Activated B cell treated with CpG ODN at 0.5 μM for 24 hours (primary cell): ENCODE measurements at regions not wholly inside any gene's neighbourhood (a gene's known extent, or its start where the extent isn't known, plus 50 kb on each side); places are given as distances from the start of the nearest gene placed in this dataset.

Source experiments
- ATAC-seq: fragments of 200-7000 bp; cut with Tn5 transposase; one replicate; pipeline ENCODE4 v1.10.0; 2021; ENCODE audit warnings: low read depth, mild to moderate bottlenecking, moderate library complexity
- CTCF ChIA-PET: fragments of 350-600 bp; sonication (Branson Sonifier 250); formaldehyde crosslinking; loops from one replicate; lab custom pipeline; 2021; ENCODE audit warnings: antibody characterized with exemption; lab: Charles Lee
- POLR2A ChIA-PET: fragments of 350-600 bp; sonication (Branson Sonifier 250); formaldehyde crosslinking; loops from one replicate; lab custom pipeline; 2021; ENCODE audit warnings: antibody characterized with exemption; lab: Charles Lee
- DNase-seq: peaks from one replicate; pipeline ENCODE4 v3.0.0; 2022
- H3K27ac Mint-ChIP-seq: one replicate; pipeline ENCODE4 v1.8.0; 2020; ENCODE audit warnings: mixed read lengths
- H3K27me3 Mint-ChIP-seq: one replicate; pipeline ENCODE4 v1.8.0; 2021; ENCODE audit warnings: mixed read lengths
- H3K36me3 Mint-ChIP-seq: one replicate; pipeline ENCODE4 v1.8.0; 2021; ENCODE audit warnings: low read depth, mixed read lengths
- H3K4me1 Mint-ChIP-seq: one replicate; pipeline ENCODE4 v1.8.0; 2021; ENCODE audit warnings: mixed read lengths
- H3K4me3 Mint-ChIP-seq: one replicate; pipeline ENCODE4 v1.8.0; 2020; ENCODE audit warnings: mild to moderate bottlenecking, mixed read lengths
- H3K9me3 Mint-ChIP-seq: one replicate; pipeline ENCODE4 v1.8.0; 2020; ENCODE audit warnings: mixed read lengths
- intact Hi-C: fragments of 100-400 bp; cut with micrococcal nuclease; formaldehyde crosslinking; loops from one replicate; pipeline ENCODE4 v1.15.1; 2024
- TF ChIP-seq, protein P1 (sequence below): fragments of 200-600 bp; IDR thresholded peaks from one replicate; pipeline ENCODE4 v1.8.0; 2022; ENCODE audit warnings: antibody characterized with exemption, mild to moderate bottlenecking

DNA sequence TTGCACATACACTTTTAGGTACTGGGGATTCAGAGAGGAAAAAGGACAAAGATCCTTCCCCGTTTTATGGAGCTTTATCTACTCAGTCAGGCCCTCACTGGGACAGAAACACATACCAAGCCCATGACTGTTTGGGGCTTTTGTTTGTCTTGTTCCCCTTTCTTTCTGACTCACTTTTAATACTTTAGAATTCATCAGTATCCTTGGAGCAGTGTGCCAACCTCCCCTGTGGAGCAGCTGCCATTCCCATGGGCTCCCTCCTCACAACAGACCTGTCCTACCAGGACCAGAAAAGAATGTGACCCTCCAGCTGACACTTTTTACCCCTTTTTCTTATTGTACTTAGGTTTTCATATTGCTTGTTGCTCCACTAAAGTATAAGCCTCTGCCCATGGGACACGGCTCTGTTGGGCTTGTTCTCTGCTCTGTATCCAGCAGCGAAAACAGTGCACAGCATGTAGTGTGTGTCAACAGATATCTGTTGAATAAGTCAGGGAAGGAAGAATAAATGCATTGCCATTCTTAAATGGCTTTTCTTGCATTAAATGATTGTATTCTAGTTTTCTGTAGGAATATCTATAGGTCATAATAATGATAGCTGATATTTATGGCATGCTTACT lies 431.1 kb downstream of the EFNB2 start:
- intact Hi-C loops = no loop called here
- no peaks in the 10 kb centered on the region for H3K9me3 Mint-ChIP-seq
- no peaks in the 10 kb centered on the region for H3K4me1 Mint-ChIP-seq
- DNase-seq (no peak), ATAC-seq (no peak)
- CTCF ChIA-PET = no interaction called here
- POLR2A ChIA-PET = no interaction called here
- TF ChIP-seq, protein P1, sequence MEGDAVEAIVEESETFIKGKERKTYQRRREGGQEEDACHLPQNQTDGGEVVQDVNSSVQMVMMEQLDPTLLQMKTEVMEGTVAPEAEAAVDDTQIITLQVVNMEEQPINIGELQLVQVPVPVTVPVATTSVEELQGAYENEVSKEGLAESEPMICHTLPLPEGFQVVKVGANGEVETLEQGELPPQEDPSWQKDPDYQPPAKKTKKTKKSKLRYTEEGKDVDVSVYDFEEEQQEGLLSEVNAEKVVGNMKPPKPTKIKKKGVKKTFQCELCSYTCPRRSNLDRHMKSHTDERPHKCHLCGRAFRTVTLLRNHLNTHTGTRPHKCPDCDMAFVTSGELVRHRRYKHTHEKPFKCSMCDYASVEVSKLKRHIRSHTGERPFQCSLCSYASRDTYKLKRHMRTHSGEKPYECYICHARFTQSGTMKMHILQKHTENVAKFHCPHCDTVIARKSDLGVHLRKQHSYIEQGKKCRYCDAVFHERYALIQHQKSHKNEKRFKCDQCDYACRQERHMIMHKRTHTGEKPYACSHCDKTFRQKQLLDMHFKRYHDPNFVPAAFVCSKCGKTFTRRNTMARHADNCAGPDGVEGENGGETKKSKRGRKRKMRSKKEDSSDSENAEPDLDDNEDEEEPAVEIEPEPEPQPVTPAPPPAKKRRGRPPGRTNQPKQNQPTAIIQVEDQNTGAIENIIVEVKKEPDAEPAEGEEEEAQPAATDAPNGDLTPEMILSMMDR = no peak
- no peak overlapping the region for H3K27ac Mint-ChIP-seq
- no peaks in the 10 kb centered on the region for H3K36me3 Mint-ChIP-seq
- no peaks in the 10 kb centered on the region for H3K27me3 Mint-ChIP-seq
- no peak overlapping the region for H3K4me3 Mint-ChIP-seq

DNA sequence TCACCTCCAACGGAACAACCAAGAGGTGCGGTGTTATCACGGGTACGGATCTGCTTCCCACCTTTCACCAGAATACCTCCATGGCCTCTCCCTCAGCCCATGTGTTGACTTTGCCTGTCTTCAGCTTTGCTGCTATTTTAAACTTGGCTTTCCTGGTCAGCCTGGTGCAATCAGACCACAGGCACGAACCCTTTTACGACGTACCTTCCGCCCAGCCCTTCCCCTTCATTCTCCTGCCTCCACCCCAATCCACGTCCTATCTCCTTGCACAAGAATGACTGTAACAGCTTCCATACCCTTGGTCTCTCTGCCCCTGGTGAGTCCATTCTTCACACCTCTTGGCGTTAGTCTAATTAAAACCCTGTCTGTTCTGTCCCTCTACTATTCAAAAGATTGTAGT lies 431.7 kb downstream of the EFNB2 start:
- no peaks in the 10 kb centered on the region for H3K9me3 Mint-ChIP-seq
- H3K4me1 Mint-ChIP-seq = no peaks in the 10 kb centered on the region
- H3K27ac Mint-ChIP-seq = no peak overlapping the region
- ChIA-PET CTCF (no interaction called here), POLR2A (no interaction called here)
- TF ChIP-seq, protein P1 = no peak
- intact Hi-C loops = no loop called here
- ATAC-seq (no peak), DNase-seq (no peak)
- no peaks in the 10 kb centered on the region for H3K36me3 Mint-ChIP-seq
- no peak overlapping the region for H3K4me3 Mint-ChIP-seq
- no peaks in the 10 kb centered on the region for H3K27me3 Mint-ChIP-seq

DNA sequence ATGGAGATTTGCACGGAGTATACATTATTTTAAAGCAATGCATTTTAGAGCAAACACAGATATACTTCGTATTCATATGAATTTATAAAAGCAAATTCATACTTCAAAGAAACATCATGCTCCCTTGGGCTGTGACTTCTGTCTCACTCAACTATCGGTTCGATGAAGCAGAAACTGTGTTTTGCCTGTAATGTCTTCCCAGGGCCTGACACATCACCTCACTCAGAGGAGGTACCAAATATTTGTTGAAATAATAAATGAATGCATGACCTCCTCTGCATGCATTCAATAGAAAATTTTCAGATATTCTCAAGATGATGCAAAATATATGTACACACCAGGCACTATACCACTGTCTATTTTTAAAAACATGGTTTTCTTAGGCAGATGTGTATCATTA lies 432.7 kb downstream of the EFNB2 start:
- ATAC-seq = no peak
- no peaks in the 10 kb centered on the region for H3K4me1 Mint-ChIP-seq
- ChIA-PET CTCF (no interaction called here), POLR2A (no interaction called here)
- no peaks in the 10 kb centered on the region for H3K9me3 Mint-ChIP-seq
- DNase-seq = no peak
- intact Hi-C loops = no loop called here
- no peaks in the 10 kb centered on the region for H3K36me3 Mint-ChIP-seq
- H3K27me3 Mint-ChIP-seq = no peaks in the 10 kb centered on the region
- H3K4me3 Mint-ChIP-seq = no peak overlapping the region
- TF ChIP-seq, protein P1 = no peak
- H3K27ac Mint-ChIP-seq = no peak overlapping the region

DNA sequence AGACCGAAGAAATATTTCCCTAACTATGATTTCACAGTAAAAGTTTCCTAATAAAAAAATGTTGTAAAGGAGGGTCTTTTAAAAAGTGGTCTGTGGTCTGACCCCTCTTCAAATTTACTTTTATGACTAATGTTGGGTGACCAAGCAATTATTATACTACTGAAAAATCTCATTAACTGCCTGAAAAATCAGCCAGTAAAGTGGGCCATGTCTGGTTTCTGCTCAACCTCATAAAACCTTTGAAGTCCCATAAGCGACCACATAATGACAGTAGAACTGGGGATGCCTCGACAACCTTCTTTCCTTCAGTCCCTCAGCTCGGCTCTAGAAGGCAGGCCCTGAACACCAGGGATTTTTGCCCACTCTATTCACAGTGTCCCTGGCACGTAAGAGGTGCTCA lies 434.3 kb downstream of the EFNB2 start:
- Mint-ChIP-seq H3K27ac (no peak overlapping the region), H3K4me3 (no peak overlapping the region), H3K36me3 (no peaks in the 10 kb centered on the region), H3K9me3 (no peaks in the 10 kb centered on the region), H3K27me3 (no peaks in the 10 kb centered on the region), H3K4me1 (no peaks in the 10 kb centered on the region)
- DNase-seq (no peak), ATAC-seq (no peak)
- ChIA-PET CTCF (no interaction called here), POLR2A (no interaction called here)
- TF ChIP-seq, protein P1 = no peak
- intact Hi-C loops = no loop called here

DNA sequence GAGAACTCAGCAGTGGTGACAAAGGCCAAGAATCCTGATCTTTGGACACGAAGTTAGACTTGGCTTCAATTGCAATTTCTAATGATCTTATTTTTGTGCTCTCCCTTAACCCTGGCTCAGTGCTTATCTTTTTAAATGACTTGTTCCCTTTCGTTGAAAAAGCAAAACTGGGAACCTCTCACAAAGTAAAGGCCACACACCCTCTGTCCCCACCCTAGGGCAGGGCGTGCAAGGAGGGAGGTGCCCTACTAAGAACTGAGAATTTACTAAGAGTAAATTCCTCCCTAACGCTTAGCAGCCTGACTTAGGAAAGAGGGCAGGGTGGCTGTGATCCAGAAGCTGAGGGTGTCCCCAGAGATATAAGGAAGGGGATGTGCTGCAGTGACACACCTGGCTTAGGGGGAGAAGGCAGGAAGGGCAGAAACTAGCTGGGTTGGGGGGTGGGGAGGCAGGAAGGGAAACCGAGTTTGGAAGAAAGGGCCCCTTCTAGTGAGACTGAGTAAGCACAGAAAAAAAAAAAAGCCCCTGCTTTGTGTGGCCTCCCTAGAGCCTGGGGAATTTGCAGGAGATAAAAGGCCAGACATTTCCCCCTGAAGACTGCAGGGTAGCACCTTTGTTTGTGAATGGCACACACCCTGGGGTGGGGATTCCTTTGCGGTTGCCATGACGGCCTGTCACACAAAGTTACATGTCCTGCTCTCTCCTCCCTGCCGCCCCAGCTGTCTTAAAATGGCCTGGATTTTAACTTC lies 435.1 kb downstream of the EFNB2 start:
- ChIA-PET CTCF (no interaction called here), POLR2A (no interaction called here)
- Mint-ChIP-seq H3K4me1 (no peaks in the 10 kb centered on the region), H3K4me3 (no peak overlapping the region), H3K27me3 (no peaks in the 10 kb centered on the region), H3K9me3 (no peaks in the 10 kb centered on the region), H3K27ac (no peak overlapping the region), H3K36me3 (no peaks in the 10 kb centered on the region)
- TF ChIP-seq, protein P1 = no peak
- DNase-seq = no peak
- intact Hi-C loops = no loop called here
- ATAC-seq = no peak
